ENCODE measurements at regions not wholly inside any gene's neighbourhood (a gene's known extent, or its start where the extent isn't known, plus 50 kb on each side); places are given as distances from the start of the nearest gene placed in this dataset.

- DNase-seq: no peak
These were observed 192.9 kb downstream of the PIK3R1 start for GRCh38 chr5:68408345-68408871.

DNA sequence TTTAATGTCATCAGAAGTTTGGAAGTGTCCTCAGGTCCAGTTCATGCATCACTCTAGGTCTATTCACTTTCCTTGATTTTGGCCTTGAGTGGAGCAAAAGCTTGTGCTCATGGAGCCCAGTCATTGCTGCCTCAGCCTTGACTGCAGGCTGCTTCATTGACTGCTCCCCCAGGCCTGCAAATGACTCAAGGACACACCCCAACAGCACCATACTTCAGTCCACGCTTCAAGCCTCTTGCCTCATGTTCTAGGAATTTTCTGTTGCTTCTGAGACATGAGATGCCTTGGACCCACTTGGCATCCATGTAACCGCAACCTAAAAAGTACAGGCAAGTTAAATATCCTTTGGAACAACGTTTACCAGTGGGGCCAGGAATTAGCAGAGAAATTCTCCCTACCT lies 193.7 kb downstream of the PIK3R1 start:
- no peak for DNase-seq

- no peak for DNase-seq
These were observed 195.6 kb downstream of the PIK3R1 start for GRCh38 chr5:68411161-68411560.

DNA sequence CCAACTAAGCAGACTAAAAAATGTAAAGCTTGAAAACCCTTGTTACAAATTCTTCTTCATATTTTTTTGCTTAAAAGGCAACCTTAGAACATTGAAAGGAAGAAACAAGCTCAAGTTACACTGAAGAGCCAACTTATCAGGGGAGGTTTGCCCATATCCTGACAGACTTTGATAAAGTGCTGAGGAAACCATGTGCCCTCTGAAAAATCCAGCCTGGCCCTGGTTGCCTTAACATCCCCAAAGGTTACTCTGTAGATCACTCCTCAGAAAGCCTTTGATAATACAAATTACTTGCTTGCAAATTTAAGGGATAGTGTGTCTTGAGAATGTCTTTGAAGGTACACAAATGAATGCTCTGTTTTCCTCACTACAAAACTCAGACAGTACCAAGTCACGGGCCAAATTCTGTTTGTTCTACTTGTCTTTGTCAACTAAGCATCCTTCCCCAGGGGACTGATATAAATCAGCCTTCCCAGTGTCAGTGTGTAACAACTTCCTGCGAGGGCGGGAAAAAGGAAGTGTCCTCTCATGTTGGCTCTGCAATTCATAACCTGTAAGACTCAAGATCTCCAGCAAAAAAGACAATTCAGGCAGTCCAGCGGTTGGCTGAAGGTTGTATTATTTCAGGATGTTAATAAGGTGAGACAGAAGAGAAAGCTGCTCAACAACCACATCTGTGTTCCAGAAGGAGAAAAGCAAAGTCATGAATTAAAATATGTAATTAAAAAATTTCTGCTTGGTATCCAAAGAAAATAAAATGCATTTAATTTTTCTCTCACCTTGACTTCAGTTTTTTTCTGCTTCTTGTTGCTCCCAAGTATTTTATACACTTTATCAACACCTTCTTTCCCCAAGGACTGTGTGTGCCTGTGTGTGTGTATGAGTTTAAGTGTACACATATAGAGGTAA lies 199.9 kb downstream of the PIK3R1 start:
- no peak for DNase-seq

DNA sequence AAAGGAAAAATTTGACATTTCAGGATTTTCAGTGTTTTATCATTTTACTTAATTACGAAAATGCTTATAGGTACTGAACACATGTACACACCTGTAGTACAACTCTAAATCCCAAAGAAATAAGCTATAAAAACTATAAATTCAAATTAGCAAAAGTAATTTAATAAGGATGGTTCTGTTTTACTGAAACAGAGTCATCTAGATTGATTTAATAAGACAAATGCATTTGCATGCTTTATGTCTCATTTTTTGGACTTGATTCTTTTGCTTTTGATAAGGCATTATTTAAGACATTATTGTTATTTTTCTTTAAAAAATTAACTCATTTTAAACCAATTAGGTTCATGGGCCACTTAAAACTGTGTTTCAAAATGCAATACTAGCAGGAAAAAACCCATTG lies 201.2 kb downstream of the PIK3R1 start:
- no peak for DNase-seq

DNA sequence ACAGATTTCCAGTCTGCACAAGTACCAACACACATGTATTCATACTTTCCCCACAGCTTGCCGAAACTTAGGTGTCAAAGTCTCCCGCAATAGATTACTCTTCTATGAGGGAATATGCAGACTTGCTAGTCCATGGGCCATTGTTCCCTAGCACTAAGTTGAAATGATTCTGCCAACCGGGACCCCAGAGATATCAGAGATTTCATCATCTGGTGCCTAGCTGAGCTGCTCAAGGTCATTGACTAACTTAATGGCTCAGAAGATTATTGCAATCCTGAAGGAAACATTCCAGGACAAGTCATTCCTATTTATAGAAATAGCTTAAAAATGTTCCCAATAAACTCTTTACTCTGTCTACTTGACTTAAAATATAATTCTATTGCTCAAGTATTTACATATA lies 202.6 kb downstream of the PIK3R1 start:
- DNase-seq: no peak

GRCh38 chr5:68418680-68419079 lies 203.1 kb downstream of the PIK3R1 start:
- DNase-seq: no peak

- no peak for DNase-seq
These were observed 203.6 kb downstream of the PIK3R1 start for GRCh38 chr5:68419081-68419636.

- DNase-seq: no peak
These were observed 204.3 kb downstream of the PIK3R1 start for GRCh38 chr5:68419637-68420452.

GRCh38 chr5:68420476-68421344 lies 205.2 kb downstream of the PIK3R1 start:
- DNase-seq: no peak

DNA sequence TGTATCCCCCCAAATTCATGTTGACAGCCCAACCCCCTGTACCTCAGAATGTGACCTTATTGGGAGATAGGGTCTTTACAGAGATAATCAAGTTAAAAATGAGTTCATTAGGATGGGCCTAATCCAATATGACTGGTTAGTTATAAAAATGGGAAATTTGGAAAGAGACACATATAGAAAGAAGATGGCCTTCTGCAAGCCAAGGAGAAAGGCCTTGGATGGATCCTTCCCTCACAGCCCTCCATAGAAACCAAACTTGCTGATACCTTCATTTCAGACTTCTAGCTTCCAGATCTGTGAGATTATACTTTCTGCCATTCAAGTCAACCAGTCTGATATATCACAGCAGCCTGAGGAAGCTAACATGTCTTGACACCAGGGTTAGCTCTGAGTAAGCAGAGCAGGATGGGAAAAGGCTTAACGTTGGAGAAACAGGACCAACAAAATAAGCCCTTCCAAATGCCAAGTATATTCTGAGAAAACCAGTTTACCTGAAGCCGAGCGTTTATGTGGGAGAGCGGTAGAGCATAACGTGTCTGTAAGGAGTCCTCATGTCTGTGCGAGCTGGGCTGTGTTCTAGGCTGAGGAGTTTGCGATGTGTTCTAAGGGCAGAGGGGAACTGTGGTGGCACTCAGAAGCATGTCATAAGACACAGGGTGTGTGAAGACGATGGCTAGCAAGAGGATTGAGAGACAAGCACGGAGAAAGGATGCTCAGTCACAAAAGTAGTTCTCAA lies 206.1 kb downstream of the PIK3R1 start:
- no peak for DNase-seq

GRCh38 chr5:68423154-68423811 lies 207.7 kb downstream of the PIK3R1 start:
- DNase-seq: no peak

GRCh38 chr5:68424799-68425537 lies 209.4 kb downstream of the PIK3R1 start:
- DNase-seq: no peak

- no peak for DNase-seq
These were observed 211.0 kb downstream of the PIK3R1 start for GRCh38 chr5:68426586-68426985.

GRCh38 chr5:68428231-68428811 lies 212.8 kb downstream of the PIK3R1 start:
- DNase-seq: no peak

DNA sequence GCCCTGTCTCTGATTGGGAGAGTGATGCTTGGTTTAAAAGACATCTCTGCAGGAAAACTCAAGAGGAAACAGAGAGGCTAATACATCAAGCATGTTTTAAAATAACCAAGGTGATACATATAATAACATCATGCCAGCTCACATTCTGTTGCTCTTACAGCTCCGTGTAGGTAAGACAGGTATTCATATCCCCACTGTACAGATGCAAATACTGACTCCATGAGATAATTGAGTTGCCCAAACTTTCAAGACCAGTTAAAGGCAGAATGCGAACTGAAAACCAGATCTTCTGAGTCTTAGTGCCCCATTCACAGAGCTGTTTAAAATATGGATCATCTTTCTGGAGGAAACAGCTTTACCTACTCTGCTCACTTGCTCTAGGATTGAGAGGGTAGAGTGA lies 214.0 kb downstream of the PIK3R1 start:
- no peak for DNase-seq

DNA sequence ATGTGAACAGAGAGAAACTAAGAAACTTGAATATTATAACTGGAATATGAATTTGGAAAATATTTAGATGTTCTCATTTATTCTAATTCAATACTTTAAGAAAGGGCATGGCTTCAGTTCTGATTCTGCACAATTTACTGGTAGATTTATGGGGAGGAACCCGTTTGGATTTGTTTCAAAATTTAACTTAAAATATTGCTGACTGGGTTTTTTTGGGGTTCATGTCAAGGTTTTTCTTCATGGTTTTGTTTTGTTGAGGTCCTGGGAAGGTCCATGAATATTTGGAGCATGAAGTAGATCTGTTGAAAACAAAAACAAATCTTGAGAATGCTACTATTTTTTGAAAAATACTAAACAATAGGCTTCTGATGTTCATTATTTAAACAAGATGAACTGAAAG lies 214.7 kb downstream of the PIK3R1 start:
- no peak for DNase-seq

DNA sequence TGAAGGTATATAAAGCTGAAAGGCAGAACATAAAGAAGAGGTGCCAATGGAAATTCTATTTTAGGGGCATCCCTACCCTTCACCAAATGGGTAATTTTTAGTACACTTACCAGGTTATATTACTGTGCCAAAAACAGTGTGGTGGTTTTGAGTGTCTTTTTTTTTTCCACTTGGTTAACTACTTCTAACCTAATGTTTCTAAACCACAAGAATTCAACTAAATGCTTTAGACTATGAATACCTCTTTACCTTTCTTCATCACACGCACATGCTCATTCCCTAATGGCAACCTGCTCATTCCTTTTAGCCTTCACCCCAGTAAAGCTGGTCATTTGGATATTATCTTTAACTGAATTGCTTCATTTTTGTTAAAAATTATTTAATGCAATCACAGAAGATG lies 215.6 kb downstream of the PIK3R1 start:
- DNase-seq: no peak

GRCh38 chr5:68431601-68432337 lies 216.2 kb downstream of the PIK3R1 start:
- DNase-seq: no peak

All from activated CD8-positive, alpha-beta memory T cell treated with anti-CD3 and anti-CD28 coated beads for 24 hours (primary cell).